Activated CD4-positive, alpha-beta T cell treated with anti-CD3 and anti-CD28 coated beads, Interleukin-10, Interleukin-2, amounts not matched to agents 100 ng/mL and 50 ng/mL, durations not matched to agents 16 hours and 8 hours (primary cell): ENCODE measurements at regions not wholly inside any gene's neighbourhood (a gene's known extent, or its start where the extent isn't known, plus 50 kb on each side); places are given as distances from the start of the nearest gene placed in this dataset.

ENCODE experiments used
- DNase-seq: peaks from one replicate; pipeline ENCODE4 v3.0.0-alpha.2; 2020

DNA sequence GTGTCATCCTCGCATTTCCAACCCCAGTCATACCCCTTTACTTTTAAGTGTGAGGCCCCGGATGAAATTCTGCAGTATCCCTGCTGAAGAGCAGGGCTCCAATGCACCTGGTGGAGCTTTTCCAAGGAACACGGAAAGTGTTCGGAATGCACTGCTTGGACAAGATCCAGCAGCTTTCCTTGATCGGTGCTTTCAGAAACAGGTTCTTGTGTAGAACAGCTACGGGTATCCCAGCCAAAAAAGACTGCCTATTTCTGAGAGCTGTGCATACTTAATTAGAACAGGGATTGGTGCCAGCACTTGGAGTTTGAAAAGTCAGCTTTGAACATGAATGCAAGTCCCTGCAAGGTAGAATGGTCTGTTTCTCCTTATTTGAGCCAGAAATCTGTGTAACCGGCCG lies 87.2 kb upstream of the C1QTNF9B start:
- no peak for DNase-seq

DNA sequence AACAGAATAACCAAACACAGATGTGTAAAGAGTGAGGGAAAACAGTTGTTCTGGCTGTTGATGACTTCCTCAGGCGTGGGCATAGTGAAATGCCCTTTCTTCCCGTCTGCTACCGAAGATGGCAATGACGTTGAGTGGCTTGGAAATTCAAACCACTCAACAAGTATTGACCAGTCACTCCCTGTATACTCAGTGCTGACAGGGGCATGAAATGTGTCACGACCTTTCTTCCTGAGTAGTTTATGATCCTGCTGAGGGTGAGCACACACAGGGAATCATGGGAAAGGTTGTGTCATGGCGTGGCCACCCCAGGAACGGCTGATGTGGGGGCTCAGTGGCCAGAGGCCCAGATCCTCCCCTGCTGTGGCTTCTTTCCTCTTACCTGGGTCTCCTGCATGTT lies 87.8 kb upstream of the C1QTNF9B start:
- DNase-seq: no peak

DNA sequence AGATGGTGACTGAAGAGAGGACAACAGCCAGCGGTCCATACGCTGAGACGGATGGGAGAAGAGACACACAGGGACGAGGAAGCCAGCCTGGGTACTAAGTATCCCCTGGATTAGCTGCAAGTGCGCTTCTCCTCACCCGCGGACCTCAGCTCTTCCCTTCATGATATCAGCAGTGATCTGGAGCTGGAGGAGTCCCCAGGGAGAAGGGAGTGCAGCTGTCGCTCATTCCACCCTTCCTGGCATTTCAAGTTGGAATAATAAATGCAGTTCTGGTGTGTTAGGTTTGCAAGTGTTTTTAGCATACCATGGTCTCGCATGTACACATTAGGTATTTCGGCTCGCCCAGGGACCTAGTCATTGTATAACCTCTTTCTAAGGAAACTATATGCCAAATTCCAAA lies 88.5 kb upstream of the C1QTNF9B start:
- no peak for DNase-seq

GRCh38 chr13:23986619-23987018 lies 89.3 kb upstream of the C1QTNF9B start:
- no peak for DNase-seq

- no peak for DNase-seq
These were observed 90.1 kb upstream of the C1QTNF9B start for GRCh38 chr13:23987331-23987894.

DNA sequence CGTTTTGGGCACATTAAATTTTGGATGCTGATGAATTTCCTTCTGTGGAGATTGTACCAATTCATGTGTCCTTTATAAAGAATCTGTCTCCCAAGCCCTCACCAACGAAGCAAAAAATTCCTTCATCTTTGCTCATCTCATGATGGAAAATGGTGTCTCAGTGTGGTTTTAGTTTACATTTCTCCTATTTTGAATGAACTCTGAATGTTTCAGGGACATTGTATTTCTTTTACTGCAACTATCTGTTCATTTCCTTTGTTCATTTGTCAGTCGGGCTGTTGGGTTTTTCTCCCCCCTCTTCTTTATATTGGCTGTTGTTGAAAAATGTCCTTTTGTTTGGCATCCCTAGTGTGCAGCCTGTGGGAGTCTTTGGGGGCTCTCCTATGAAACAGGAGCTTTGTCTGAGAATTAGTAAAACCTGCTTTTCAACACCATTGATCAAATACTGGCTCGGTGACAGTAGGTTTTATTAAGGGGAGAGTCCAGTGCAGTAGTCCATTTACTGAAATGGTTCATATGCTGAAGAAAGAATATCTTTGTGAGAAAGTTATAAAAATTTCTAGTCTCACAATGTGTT lies 91.3 kb upstream of the C1QTNF9B start:
- no peak for DNase-seq

- DNase-seq: no peak
These were observed 93.2 kb upstream of the C1QTNF9B start for GRCh38 chr13:23990455-23990854.

- no peak for DNase-seq
These were observed 93.8 kb upstream of the C1QTNF9B start for GRCh38 chr13:23991119-23991518.

- DNase-seq: no peak
These were observed 95.7 kb upstream of the C1QTNF9B start for GRCh38 chr13:23992781-23993679.

GRCh38 chr13:23993680-23993985 lies 96.3 kb upstream of the C1QTNF9B start:
- no peak for DNase-seq

- no peak for DNase-seq
These were observed 98.2 kb upstream of the C1QTNF9B start for GRCh38 chr13:23995283-23996073.

DNA sequence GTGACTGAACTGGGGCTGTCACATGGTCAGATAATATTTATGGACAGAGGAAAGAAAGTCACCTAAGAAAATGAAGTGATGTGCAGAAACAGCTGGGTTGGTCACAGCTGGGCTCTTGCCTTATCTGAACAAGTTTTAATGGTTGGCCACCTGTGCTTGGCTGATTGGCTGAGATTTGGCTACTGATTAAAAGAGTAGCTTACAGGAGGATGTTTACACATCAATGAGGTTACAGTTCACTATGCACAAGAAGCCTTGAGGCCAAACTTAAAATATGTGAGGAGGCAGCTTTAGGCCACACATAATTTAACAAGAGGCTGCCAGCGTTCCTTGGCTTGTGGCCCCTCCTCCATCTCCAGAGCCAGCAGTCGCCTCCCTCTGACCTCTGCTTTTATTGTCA lies 99.2 kb upstream of the C1QTNF9B start:
- no peak for DNase-seq

DNA sequence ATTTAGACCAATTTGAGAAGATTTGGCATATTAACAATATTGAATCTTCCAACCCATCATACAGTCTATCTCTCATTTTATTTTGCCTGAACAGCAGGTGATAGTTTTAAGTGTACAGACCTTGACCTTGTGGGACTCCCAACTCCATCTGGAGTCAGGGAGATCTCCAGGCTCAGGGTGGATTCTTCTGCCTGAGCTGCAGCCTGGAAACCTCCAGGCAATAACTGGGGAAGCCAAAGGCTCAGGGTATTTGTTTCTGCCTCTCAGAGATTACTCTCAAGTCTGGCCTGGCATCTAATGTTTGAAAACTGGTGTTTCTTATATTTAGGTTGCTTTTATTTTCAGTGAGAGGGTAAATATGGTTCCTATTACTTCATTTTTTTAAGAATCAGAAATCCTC lies 102.1 kb upstream of the C1QTNF9B start:
- no peak for DNase-seq

- no peak for DNase-seq
These were observed 105.0 kb upstream of the C1QTNF9B start for GRCh38 chr13:24002206-24002815.

- no peak for DNase-seq
These were observed 107.0 kb upstream of the C1QTNF9B start for GRCh38 chr13:24004142-24004899.

DNA sequence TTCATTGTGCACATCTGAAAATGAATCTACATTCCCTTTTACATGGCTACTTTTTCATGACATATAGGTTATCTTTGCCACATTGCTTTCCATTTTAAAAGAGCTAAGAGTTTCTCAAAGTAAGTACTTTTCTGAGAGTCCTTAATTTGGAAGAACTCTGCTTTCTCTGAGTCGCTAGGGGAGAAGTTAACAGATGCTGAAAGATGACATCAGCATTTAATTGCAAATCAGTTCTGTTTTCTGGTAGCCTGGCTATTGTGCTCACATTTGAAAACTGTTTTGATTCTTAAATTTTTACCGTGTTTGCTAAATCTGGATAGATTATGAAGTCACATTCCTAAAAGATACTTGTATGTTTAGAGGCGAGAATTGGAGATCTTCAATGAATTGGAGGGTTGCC lies 107.7 kb upstream of the C1QTNF9B start:
- no peak for DNase-seq

DNA sequence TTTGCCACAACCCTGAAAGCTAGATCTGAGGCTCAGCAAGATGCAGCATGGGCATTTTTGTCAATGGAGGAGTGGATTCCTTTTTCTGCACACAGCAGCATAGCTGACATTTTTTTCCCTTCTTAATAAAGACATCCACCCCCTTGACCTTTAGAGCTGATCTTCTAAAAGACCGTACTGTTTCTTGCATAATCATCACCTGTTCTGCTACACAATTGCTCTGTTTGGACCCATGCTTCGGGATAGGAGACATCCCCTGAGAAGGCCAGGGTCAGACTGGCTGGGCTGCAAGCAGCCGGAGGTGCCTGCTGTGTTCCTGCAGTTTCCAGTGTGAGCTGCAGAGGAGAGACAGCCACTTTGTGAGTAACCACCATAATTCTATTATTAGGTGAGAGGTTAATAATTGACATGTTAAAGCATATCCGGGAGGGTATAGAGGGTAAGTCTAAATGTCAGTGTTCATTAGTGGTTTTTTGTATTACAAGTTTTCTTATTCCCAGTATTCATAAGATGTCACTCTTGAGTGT lies 108.5 kb upstream of the C1QTNF9B start:
- no peak for DNase-seq

- DNase-seq: no peak
These were observed 109.4 kb upstream of the C1QTNF9B start for GRCh38 chr13:24006520-24007248.

GRCh38 chr13:24007979-24008620 lies 110.8 kb upstream of the C1QTNF9B start:
- no peak for DNase-seq

- DNase-seq: no peak
These were observed 111.4 kb upstream of the C1QTNF9B start for GRCh38 chr13:24008679-24009078.

DNA sequence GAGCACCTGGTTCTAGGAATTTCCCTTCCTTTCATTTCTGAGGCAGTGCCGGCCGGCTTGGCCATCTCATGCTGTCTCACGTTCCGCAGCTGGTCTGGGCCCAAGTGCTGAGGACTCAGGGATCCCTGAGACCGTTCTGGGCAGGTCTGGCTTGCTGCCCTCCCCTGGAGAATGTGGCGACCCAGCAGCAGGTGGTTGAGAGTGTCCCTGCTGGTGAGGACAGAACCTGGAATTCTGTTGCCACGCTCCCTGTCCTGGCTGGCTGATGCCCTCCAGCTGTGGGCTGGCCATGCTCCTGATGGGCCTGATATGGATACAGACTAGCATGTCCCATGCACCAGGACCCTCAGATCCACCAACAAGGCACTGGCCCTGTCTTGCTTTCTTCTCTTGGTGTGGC lies 114.0 kb upstream of the C1QTNF9B start:
- no peak for DNase-seq
